OCI-LY1 (cell line): ENCODE measurements at regions not wholly inside any gene's neighbourhood (a gene's known extent, or its start where the extent isn't known, plus 50 kb on each side); places are given as distances from the start of the nearest gene placed in this dataset.

Source experiments
- CTCF ChIP-seq: fragments of 200-600 bp; sonication (generic), shearing (Covaris generic); IDR thresholded peaks from 2 replicates; pipeline ENCODE4 v1.5.1; 2017; ENCODE audit warnings: mild to moderate bottlenecking, antibody characterized with exemption, low read length, moderate library complexity, mixed read lengths
- EZH2 ChIP-seq: fragments of 200-600 bp; sonication (generic), shearing (Covaris generic); IDR thresholded peaks from 2 replicates; pipeline ENCODE4 v1.8.0; 2017; ENCODE audit warnings: borderline replicate concordance, mixed run types, mild to moderate bottlenecking, antibody characterized with exemption, low read length, moderate library complexity, mixed read lengths

GRCh38 chr2:39491653-39492052 is 54.6 kb upstream of the MAP4K3 start:
- TF ChIP-seq CTCF = no peak
- TF ChIP-seq EZH2 = no peak
